CD14-positive monocyte (primary cell): ENCODE measurements at regions not wholly inside any gene's neighbourhood (a gene's known extent, or its start where the extent isn't known, plus 50 kb on each side); places are given as distances from the start of the nearest gene placed in this dataset.

Experiments
- DNase-seq, 3 donors: peaks; one replicate each; pipeline ENCODE4 v3.0.0-alpha.2; 2011 to 2022
- H2AFZ ChIP-seq: 2 replicates; pipeline ENCODE4 v1.6.0; 2012; ENCODE audit warnings: mild to moderate bottlenecking, low read depth, low read length, inconsistent platforms; ENCODE audit not compliant: insufficient read depth, poor library complexity, severe bottlenecking
- H3K27ac ChIP-seq, 2 donors: 1 replicate in 1 of 2; 2 replicates in 1 of 2; pipeline ENCODE4 v1.5.1; 2012 to 2013; ENCODE audit warnings: low read length in 2 of 2, control low read depth in 1 of 2, inconsistent platforms in 1 of 2, low read depth in 1 of 2, mild to moderate bottlenecking in 1 of 2
- H3K27me3 ChIP-seq, 2 donors: one replicate each; pipeline versions ENCODE4 v1.6.0 to v1.6.1; 2011 to 2013; ENCODE audit warnings: low read length in 2 of 2; ENCODE audit not compliant: control insufficient read depth in 2 of 2, insufficient read depth in 2 of 2
- H3K36me3 ChIP-seq, 2 donors: replicated peaks in 1 of 2; 1 replicate in 1 of 2; 2 replicates in 1 of 2; pipeline versions ENCODE4 v1.5.1 to v1.6.1; 2012 to 2013; ENCODE audit warnings: low read length in 2 of 2, control low read depth in 1 of 2, inconsistent platforms in 1 of 2, mild to moderate bottlenecking in 1 of 2; ENCODE audit not compliant: insufficient read depth in 2 of 2, control insufficient read depth in 1 of 2
- H3K4me1 ChIP-seq, 2 donors: 1 replicate in 1 of 2; 2 replicates in 1 of 2; pipeline versions ENCODE4 v1.5.1 to v1.6.1; 2012 to 2013; ENCODE audit warnings: low read length in 2 of 2, control low read depth in 1 of 2, inconsistent platforms in 1 of 2, mild to moderate bottlenecking in 1 of 2, moderate library complexity in 1 of 2; ENCODE audit not compliant: insufficient read depth in 2 of 2, control insufficient read depth in 1 of 2
- H3K4me2 ChIP-seq: replicated peaks from 2 replicates; pipeline ENCODE3; 2012; ENCODE audit warnings: low read length, moderate library complexity, mild to moderate bottlenecking; ENCODE audit not compliant: poor library complexity, severe bottlenecking; ENCODE audit errors: extremely low read depth
- H3K4me3 ChIP-seq, 3 experiments: fragments of 200-600 bp in 1 of 3; sonication (generic) in 1 of 3; replicated peaks in 1 of 3; 1 replicate in 2 of 3; 2 replicates in 1 of 3; pipeline ENCODE4 v1.5.1; 2011 to 2013; ENCODE audit warnings: low read length in 3 of 3, mild to moderate bottlenecking in 3 of 3, control low read depth in 2 of 3, low read depth in 2 of 3, inconsistent platforms in 1 of 3, moderate library complexity in 1 of 3
- H3K79me2 ChIP-seq: 2 replicates; pipeline ENCODE4 v1.6.0; 2012; ENCODE audit warnings: mild to moderate bottlenecking, control low read depth, inconsistent platforms, low read length, moderate library complexity; ENCODE audit not compliant: insufficient read depth
- H3K9ac ChIP-seq: 2 replicates; pipeline ENCODE4 v1.6.0; 2017; ENCODE audit warnings: low read length, mild to moderate bottlenecking; ENCODE audit not compliant: insufficient read depth, poor library complexity, severe bottlenecking
- H3K9me3 ChIP-seq, 2 donors: replicated peaks in 1 of 2; 1 replicate in 1 of 2; 2 replicates in 1 of 2; pipeline versions ENCODE4 v1.5.1 to v1.6.1; 2012 to 2013; ENCODE audit warnings: low read length in 2 of 2, control low read depth in 1 of 2; ENCODE audit not compliant: control insufficient read depth in 1 of 2, insufficient read depth in 1 of 2
- H4K20me1 ChIP-seq: 2 replicates; pipeline ENCODE4 v1.6.0; 2012; ENCODE audit warnings: mild to moderate bottlenecking, low read length, control low read depth, moderate library complexity; ENCODE audit not compliant: insufficient read depth
- H3K27ac Mint-ChIP-seq, 7 donors: one replicate each; pipeline ENCODE4 v1.8.0; 2020; ENCODE audit warnings: mild to moderate bottlenecking in 7 of 7, mixed read lengths in 7 of 7, moderate library complexity in 6 of 7, inconsistent platforms in 2 of 7
- H3K27me3 Mint-ChIP-seq, 3 donors: one replicate each; pipeline ENCODE4 v1.8.0; 2021 to 2022; ENCODE audit warnings: low read depth in 3 of 3, mild to moderate bottlenecking in 3 of 3, mixed read lengths in 3 of 3, moderate library complexity in 3 of 3, inconsistent platforms in 1 of 3
- H3K36me3 Mint-ChIP-seq, 2 donors: one replicate each; pipeline ENCODE4 v1.8.0; 2020; ENCODE audit warnings: mixed read lengths in 2 of 2, inconsistent platforms in 1 of 2, mild to moderate bottlenecking in 1 of 2
- H3K4me1 Mint-ChIP-seq: one replicate; pipeline ENCODE4 v1.8.0; 2020; ENCODE audit warnings: mild to moderate bottlenecking, mixed read lengths
- H3K4me3 Mint-ChIP-seq, 2 donors: one replicate each; pipeline ENCODE4 v1.8.0; 2020; ENCODE audit warnings: mild to moderate bottlenecking in 2 of 2, mixed read lengths in 2 of 2, moderate library complexity in 1 of 2
- H3K9me3 Mint-ChIP-seq, 7 donors: one replicate each; pipeline ENCODE4 v1.8.0; 2020 to 2022; ENCODE audit warnings: mixed read lengths in 7 of 7, mild to moderate bottlenecking in 6 of 7, moderate library complexity in 6 of 7, inconsistent platforms in 2 of 7
- CTCF ChIP-seq: fragments of 200-600 bp; IDR thresholded peaks from one replicate; pipeline ENCODE4 v1.8.0; 2022; ENCODE audit warnings: antibody characterized with exemption, mild to moderate bottlenecking
- WGBS: methylation state at CpG from one replicate; pipeline ENCODE4 v1.1.5; 2013; ENCODE audit warnings: missing lambda C conversion rate; ENCODE audit not compliant: insufficient coverage; 5-methylcytosine and 5-hydroxymethylcytosine counted together
- intact Hi-C, 2 donors: fragments of 100-400 bp; cut with micrococcal nuclease; formaldehyde crosslinking; loops; one replicate each; pipeline versions ENCODE4 v1.15.0 to v1.15.1; 2023

- H3K9ac ChIP-seq: no peak overlapping the region
- H3K9me3 ChIP-seq: no peaks in the 10 kb centered on the region
- TF ChIP-seq CTCF: no peak
- no peaks in the 10 kb centered on the region for H3K27me3 ChIP-seq
- H3K4me2 ChIP-seq: no peak overlapping the region
- H3K79me2 ChIP-seq: no peaks in the 10 kb centered on the region
- H3K4me3 Mint-ChIP-seq: no peak overlapping the region
- no peaks in the 10 kb centered on the region for H3K4me1 Mint-ChIP-seq
- H3K27ac ChIP-seq: no peak overlapping the region
- H3K4me3 ChIP-seq: no peak overlapping the region
- WGBS: no CpG with 5 or more reads among the region's 1 CpG
- no peak for DNase-seq
- no peaks in the 10 kb centered on the region for H4K20me1 ChIP-seq
- no peaks in the 10 kb centered on the region for H3K4me1 ChIP-seq
- no peaks in the 10 kb centered on the region for H3K36me3 ChIP-seq
- no peak overlapping the region for H3K27ac Mint-ChIP-seq
- H3K9me3 Mint-ChIP-seq: peaks cover 0 to 2% (median 0%) of the 10 kb centered on the region in 7 donors
- intact Hi-C loops: no loop called here
- H2AFZ ChIP-seq: no peak overlapping the region
- H3K27me3 Mint-ChIP-seq: no peaks in the 10 kb centered on the region
- H3K36me3 Mint-ChIP-seq: no peaks in the 10 kb centered on the region
Observed at GRCh38 chr7:121474301-121474673, 78.2 kb upstream of the FAM3C start.

DNA sequence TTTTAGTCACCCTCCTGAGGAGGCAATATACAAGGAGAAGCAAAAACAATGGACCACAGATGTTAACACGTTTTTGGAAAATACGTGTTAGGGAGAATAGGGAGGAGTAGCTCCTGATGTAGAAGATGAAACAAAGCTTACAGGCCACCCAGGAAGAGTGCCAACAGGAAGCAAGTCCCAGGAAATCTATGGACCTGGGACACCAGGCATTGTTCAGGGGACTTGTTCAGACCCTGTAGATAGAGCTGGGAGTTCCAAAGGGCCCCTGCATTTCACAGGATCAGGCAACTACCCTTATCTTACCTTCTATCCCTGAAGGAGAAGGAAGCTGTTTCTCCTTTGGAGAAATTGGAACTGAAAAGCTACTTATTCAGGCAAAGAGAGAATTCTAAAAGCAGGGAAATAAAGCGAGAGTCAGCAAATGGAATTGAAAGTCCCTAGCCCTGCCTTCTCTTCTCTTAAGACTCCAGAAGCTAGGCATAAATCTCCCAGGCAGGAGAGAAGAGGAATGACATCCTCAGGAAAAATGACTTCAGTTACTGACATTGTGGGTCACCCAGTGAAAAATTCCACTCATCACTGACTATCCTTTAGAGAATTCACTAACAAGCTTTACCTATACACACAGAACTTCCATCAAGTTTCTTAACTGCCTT lies 77.7 kb upstream of the FAM3C start:
- WGBS: 83% methylated on average over 2 of the region's 3 CpGs
- H3K27me3 ChIP-seq: no peaks in the 10 kb centered on the region
- Mint-ChIP-seq H3K27me3 (no peaks in the 10 kb centered on the region), H3K4me1 (no peaks in the 10 kb centered on the region), H3K27ac (no peak overlapping the region), H3K4me3 (no peak overlapping the region), H3K9me3 (peaks cover 0 to 2% (median 0%) of the 10 kb centered on the region in 7 donors), H3K36me3 (no peaks in the 10 kb centered on the region)
- H3K4me1 ChIP-seq: no peaks in the 10 kb centered on the region
- DNase-seq: no peak
- no peak overlapping the region for H2AFZ ChIP-seq
- H3K79me2 ChIP-seq: no peaks in the 10 kb centered on the region
- no peak overlapping the region for H3K4me2 ChIP-seq
- TF ChIP-seq CTCF: no peak
- H3K27ac ChIP-seq: no peak overlapping the region
- H3K36me3 ChIP-seq: no peaks in the 10 kb centered on the region
- no peaks in the 10 kb centered on the region for H3K9me3 ChIP-seq
- no peak overlapping the region for H3K4me3 ChIP-seq
- H3K9ac ChIP-seq: no peak overlapping the region
- intact Hi-C loops: no loop called here
- H4K20me1 ChIP-seq: no peaks in the 10 kb centered on the region
